ENCODE measurements at regions not wholly inside any gene's neighbourhood (a gene's known extent, or its start where the extent isn't known, plus 50 kb on each side); places are given as distances from the start of the nearest gene placed in this dataset.

DNA sequence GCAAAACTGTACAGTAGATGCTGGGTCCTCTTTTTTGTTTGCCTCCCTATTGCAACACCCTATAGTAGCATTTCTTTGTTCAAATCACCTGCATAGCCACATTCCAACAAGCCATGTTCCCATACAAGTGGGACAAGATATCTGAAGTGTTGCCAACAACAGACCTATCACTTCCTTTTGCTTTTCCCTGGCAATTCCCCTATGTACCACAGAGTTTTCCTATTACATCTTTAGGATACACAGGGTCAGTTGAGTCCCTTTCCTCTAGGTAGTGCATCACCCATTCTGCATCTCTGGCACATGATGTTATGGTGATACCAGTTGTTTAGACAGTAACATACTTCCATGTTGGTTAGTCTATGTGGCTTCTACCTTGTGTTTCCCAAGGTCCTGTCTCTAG is 125.1 kb upstream of the FBXL7 start:
- BruUV-seq (replicated peaks) = no TSS peak
- Histone ChIP-seq H3K4me1 (ENCODE audit: control insufficient read depth, extremely low read depth, insufficient read depth, low read length) (no peaks in the 10 kb centered on the region), H3K9ac (replicated peaks; ENCODE audit: extremely low read depth, insufficient read depth, low read length) (no peak overlapping the region), H3K4me3 (replicated peaks in 1 of 3; ENCODE audit: insufficient read depth in 1 of 3, low read depth in 1 of 3, low read length in 3 of 3) (no peak overlapping the region), H2AFZ (ENCODE audit: low read depth, low read length) (no peak overlapping the region), H3K4me2 (ENCODE audit: insufficient read depth, low read length) (no peak overlapping the region), H3K27ac (ENCODE audit: insufficient read depth, low read depth, low read length) (no peak overlapping the region), H3K79me2 (ENCODE audit: control insufficient read depth, insufficient read depth, low read length) (no peaks in the 10 kb centered on the region), H3K27me3 (ENCODE audit: control insufficient read depth in 2 of 2, insufficient read depth in 2 of 2, low read length in 2 of 2) (peaks cover 0 to 4% of the 10 kb centered on the region in 2 experiments), H3K9me3 (replicated peaks; ENCODE audit: control insufficient read depth, insufficient read depth, low read length) (no peaks in the 10 kb centered on the region), H3K36me3 (ENCODE audit: control insufficient read depth in 2 of 2, extremely low read depth in 1 of 2, insufficient read depth in 2 of 2, low read length in 2 of 2) (no peaks in the 10 kb centered on the region), H3K9me1 (replicated peaks; ENCODE audit: control insufficient read depth, extremely low read depth, insufficient read depth, low read length) (no peaks in the 10 kb centered on the region), H4K20me1 (replicated peaks; ENCODE audit: control insufficient read depth, extremely low read depth, insufficient read depth, low read length) (no peaks in the 10 kb centered on the region)
- POLR2A ChIA-PET = no interaction called here
- TF ChIP-seq POLR2AphosphoS5 (IDR thresholded peaks at IDR 0.05; ENCODE audit: insufficient read depth, low read depth, low read length) (no peak), FOS (IDR thresholded peaks at IDR 0.05; ENCODE audit: borderline replicate concordance, insufficient read depth, low read length) (no peak), GATA2 (IDR thresholded peaks at IDR 0.05; ENCODE audit: insufficient read depth, insufficient read length, low read depth, low read length) (no peak), MYC (IDR thresholded peaks at IDR 0.05; ENCODE audit: low read depth, low read length) (no peak), JUN (IDR thresholded peaks at IDR 0.05; ENCODE audit: borderline replicate concordance, insufficient read depth, insufficient read length, low read depth) (no peak), EZH2 (IDR thresholded peaks at IDR 0.05; ENCODE audit: borderline replicate concordance, low read depth, low read length, severe bottlenecking) (no peak), POLR2A (IDR thresholded peaks at IDR 0.05; ENCODE audit: low read depth, low read length) (no peak)
- TF ChIP-seq, protein P1, sequence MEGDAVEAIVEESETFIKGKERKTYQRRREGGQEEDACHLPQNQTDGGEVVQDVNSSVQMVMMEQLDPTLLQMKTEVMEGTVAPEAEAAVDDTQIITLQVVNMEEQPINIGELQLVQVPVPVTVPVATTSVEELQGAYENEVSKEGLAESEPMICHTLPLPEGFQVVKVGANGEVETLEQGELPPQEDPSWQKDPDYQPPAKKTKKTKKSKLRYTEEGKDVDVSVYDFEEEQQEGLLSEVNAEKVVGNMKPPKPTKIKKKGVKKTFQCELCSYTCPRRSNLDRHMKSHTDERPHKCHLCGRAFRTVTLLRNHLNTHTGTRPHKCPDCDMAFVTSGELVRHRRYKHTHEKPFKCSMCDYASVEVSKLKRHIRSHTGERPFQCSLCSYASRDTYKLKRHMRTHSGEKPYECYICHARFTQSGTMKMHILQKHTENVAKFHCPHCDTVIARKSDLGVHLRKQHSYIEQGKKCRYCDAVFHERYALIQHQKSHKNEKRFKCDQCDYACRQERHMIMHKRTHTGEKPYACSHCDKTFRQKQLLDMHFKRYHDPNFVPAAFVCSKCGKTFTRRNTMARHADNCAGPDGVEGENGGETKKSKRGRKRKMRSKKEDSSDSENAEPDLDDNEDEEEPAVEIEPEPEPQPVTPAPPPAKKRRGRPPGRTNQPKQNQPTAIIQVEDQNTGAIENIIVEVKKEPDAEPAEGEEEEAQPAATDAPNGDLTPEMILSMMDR (IDR thresholded peaks at IDR 0.05; ENCODE audit: extremely low read depth in 1 of 2, insufficient read depth in 1 of 2, low read depth in 1 of 2, low read length in 2 of 2) = no peak
- TF ChIP-seq, protein P2, sequence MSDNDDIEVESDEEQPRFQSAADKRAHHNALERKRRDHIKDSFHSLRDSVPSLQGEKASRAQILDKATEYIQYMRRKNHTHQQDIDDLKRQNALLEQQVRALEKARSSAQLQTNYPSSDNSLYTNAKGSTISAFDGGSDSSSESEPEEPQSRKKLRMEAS (IDR thresholded peaks at IDR 0.05; ENCODE audit: insufficient read depth, insufficient read length) = no peak
- FAIRE-seq (no peak), DNase-seq (ENCODE audit: low read depth, low spot score) (no peak)
- dilution Hi-C loops (cut with MboI; ENCODE audit: extremely low pct_ligation_motif_present, low sequenced_read_pairs) (no loop called here), intact Hi-C loops (cut with micrococcal nuclease) (no loop called here)
- CTCF ChIA-PET = interaction anchor here (1.1 kb wide), 1 partner anchor 8 kb away, joined by 4 read pairs; no protein-coding TSS in a partner anchor

All from endothelial cell of umbilical vein (primary cell).